ENCODE measurements at regions not wholly inside any gene's neighbourhood (a gene's known extent, or its start where the extent isn't known, plus 50 kb on each side); places are given as distances from the start of the nearest gene placed in this dataset.
A peak's percentile ranks its signal among the peaks of the same experiment; 100 is the strongest.

- peaks cover 6% of the 10 kb centered on the region; the same call in 1 of the 2 replicates for H3K27me3 Mint-ChIP-seq (ENCODE audit: low read depth)
Observed at GRCh38 chr2:175366815-175367214, 185.3 kb upstream of the ATP5MC3 start.

GRCh38 chr2:175363699-175364098, 182.2 kb upstream of the ATP5MC3 start:
- no peak for TF ChIP-seq ETV6 (CRISPR knock-in tag; IDR thresholded peaks at IDR 0.05)
- no peak for TF ChIP-seq USF1 (CRISPR knock-in tag; IDR thresholded peaks at IDR 0.05)
- TF ChIP-seq, protein P1, sequence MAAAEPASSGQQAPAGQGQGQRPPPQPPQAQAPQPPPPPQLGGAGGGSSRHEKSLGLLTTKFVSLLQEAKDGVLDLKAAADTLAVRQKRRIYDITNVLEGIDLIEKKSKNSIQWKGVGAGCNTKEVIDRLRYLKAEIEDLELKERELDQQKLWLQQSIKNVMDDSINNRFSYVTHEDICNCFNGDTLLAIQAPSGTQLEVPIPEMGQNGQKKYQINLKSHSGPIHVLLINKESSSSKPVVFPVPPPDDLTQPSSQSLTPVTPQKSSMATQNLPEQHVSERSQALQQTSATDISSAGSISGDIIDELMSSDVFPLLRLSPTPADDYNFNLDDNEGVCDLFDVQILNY (CRISPR knock-in tag; IDR thresholded peaks at IDR 0.05) = no peak
- TF ChIP-seq NR2C2 (CRISPR knock-in tag; IDR thresholded peaks at IDR 0.05) = no peak
- Mint-ChIP-seq H3K4me3 (no peak overlapping the region), H3K27me3 (ENCODE audit: low read depth) (peaks cover 6% of the 10 kb centered on the region; the same call in 1 of the 2 replicates), H3K4me1 (no peaks in the 10 kb centered on the region), H3K36me3 (no peaks in the 10 kb centered on the region), H3K9me3 (no peaks in the 10 kb centered on the region), H3K27ac (no peak overlapping the region)
- ChIA-PET CTCF (interaction anchor here (0.5 to 1.3 kb wide), 4 partner anchors 35 to 734 kb away, joined by 3 to 6 read pairs (median 3); no protein-coding TSS in a partner anchor), POLR2A (no interaction called here)
- ATAC-seq = no peak
- no peak for DNase-seq (ENCODE audit: low spot score)

More at GRCh38 chr2:175366815-175367214, 185.3 kb upstream of the ATP5MC3 start:
- Mint-ChIP-seq H3K36me3 (no peaks in the 10 kb centered on the region), H3K27ac (no peak overlapping the region), H3K4me3 (no peak overlapping the region), H3K4me1 (peaks cover 7% of the 10 kb centered on the region), H3K9me3 (no peaks in the 10 kb centered on the region)
- peak; percentile 45 for DNase-seq (ENCODE audit: low spot score)
- TF ChIP-seq ZNF263 (CRISPR knock-in tag; IDR thresholded peaks at IDR 0.05; ENCODE audit: low read depth) = no peak
- TF ChIP-seq, protein P2, sequence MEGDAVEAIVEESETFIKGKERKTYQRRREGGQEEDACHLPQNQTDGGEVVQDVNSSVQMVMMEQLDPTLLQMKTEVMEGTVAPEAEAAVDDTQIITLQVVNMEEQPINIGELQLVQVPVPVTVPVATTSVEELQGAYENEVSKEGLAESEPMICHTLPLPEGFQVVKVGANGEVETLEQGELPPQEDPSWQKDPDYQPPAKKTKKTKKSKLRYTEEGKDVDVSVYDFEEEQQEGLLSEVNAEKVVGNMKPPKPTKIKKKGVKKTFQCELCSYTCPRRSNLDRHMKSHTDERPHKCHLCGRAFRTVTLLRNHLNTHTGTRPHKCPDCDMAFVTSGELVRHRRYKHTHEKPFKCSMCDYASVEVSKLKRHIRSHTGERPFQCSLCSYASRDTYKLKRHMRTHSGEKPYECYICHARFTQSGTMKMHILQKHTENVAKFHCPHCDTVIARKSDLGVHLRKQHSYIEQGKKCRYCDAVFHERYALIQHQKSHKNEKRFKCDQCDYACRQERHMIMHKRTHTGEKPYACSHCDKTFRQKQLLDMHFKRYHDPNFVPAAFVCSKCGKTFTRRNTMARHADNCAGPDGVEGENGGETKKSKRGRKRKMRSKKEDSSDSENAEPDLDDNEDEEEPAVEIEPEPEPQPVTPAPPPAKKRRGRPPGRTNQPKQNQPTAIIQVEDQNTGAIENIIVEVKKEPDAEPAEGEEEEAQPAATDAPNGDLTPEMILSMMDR (IDR thresholded peaks at IDR 0.05) = peak; percentile 81
- ATAC-seq = peak; percentile 93
- POLR2A ChIA-PET = no interaction called here
- CTCF ChIA-PET = interaction anchor here (1.1 to 2.5 kb wide), 4 partner anchors 11 to 731 kb away, joined by 3 to 12 read pairs (median 4); no protein-coding TSS in a partner anchor

GRCh38 chr2:175362331-175362730, 180.8 kb upstream of the ATP5MC3 start:
- no peak for TF ChIP-seq ZNF121 (CRISPR knock-in tag; IDR thresholded peaks at IDR 0.05)
- H3K9me3 Mint-ChIP-seq = no peaks in the 10 kb centered on the region
- no peak overlapping the region for H3K27ac Mint-ChIP-seq
- H3K27me3 Mint-ChIP-seq (ENCODE audit: low read depth) = peaks cover 6% of the 10 kb centered on the region; the same call in 1 of the 2 replicates
- CTCF ChIA-PET = no interaction called here
- H3K4me3 Mint-ChIP-seq = no peak overlapping the region
- POLR2A ChIA-PET = no interaction called here
- ATAC-seq = no peak
- no peaks in the 10 kb centered on the region for H3K36me3 Mint-ChIP-seq
- DNase-seq (ENCODE audit: low spot score) = no peak
- no peaks in the 10 kb centered on the region for H3K4me1 Mint-ChIP-seq

DNA sequence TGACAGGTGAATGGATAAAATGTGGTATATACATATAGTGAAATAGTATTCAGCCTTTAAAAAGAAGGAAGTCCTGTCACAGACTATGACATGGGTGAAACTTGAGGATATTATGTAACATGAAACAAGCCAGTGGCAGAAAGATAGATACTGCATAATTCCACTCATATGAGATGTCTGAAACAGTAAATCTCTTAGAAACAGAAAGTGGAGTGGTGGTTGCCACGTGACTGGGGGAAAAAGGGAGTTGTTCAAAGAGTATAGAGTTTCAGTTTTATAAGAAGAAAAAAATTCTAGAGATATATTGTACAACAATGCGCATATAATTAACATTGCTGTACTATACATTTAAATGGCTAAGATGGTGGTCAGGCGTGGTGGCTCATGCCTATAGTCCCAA, 178.2 kb upstream of the ATP5MC3 start:
- Mint-ChIP-seq H3K36me3 (no peaks in the 10 kb centered on the region), H3K4me3 (no peak overlapping the region), H3K9me3 (no peaks in the 10 kb centered on the region), H3K27ac (no peak overlapping the region), H3K27me3 (ENCODE audit: low read depth) (no peaks in the 10 kb centered on the region; the same call in 1 of the 2 replicates), H3K4me1 (no peaks in the 10 kb centered on the region)
- ChIA-PET CTCF (no interaction called here), POLR2A (no interaction called here)
- no peak for ATAC-seq
- TF ChIP-seq ERG (CRISPR knock-in tag; IDR thresholded peaks at IDR 0.05) = no peak
- no peak for TF ChIP-seq ZNF425 (CRISPR knock-in tag; conservative IDR thresholded peaks at IDR 0.05)
- TF ChIP-seq, protein P3, sequence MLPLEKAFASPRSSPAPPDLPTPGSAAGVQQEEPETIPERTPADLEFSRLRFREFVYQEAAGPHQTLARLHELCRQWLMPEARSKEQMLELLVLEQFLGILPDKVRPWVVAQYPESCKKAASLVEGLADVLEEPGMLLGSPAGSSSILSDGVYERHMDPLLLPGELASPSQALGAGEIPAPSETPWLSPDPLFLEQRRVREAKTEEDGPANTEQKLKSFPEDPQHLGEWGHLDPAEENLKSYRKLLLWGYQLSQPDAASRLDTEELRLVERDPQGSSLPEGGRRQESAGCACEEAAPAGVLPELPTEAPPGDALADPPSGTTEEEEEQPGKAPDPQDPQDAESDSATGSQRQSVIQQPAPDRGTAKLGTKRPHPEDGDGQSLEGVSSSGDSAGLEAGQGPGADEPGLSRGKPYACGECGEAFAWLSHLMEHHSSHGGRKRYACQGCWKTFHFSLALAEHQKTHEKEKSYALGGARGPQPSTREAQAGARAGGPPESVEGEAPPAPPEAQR (CRISPR knock-in tag; IDR thresholded peaks at IDR 0.05) = no peak
- TF ChIP-seq NFYB (CRISPR knock-in tag; conservative IDR thresholded peaks at IDR 0.05; ENCODE audit: low read depth) = no peak
- DNase-seq (ENCODE audit: low spot score) = no peak
